Ovary (tissue), 3 donors: ENCODE measurements at regions not wholly inside any gene's neighbourhood (a gene's known extent, or its start where the extent isn't known, plus 50 kb on each side); places are given as distances from the start of the nearest gene placed in this dataset.

Experiments
- CTCF ChIP-seq, 3 donors: fragments of 450-650 bp in 2 of 3; fragments of 200-600 bp in 1 of 3; IDR thresholded peaks; one replicate each; pipeline versions ENCODE4 v1.5.1 to v1.8.0; 2016 to 2022; ENCODE audit warnings: antibody characterized with exemption in 3 of 3, mild to moderate bottlenecking in 1 of 3
- EP300 ChIP-seq: sonication (generic); formaldehyde crosslinking; IDR thresholded peaks from one replicate; pipeline ENCODE4 v1.6.1; 2017; ENCODE audit warnings: antibody characterized with exemption
- POLR2A ChIP-seq: fragments of 450-650 bp; IDR thresholded peaks from one replicate; pipeline ENCODE4 v1.6.1; 2017; ENCODE audit warnings: antibody characterized with exemption, mild to moderate bottlenecking, moderate library complexity
- donor health status: DM: no; HTN: no; CAD: no.

- no peak for TF ChIP-seq POLR2A
- TF ChIP-seq CTCF (IDR thresholded peaks at IDR 0.05) = no peak
- TF ChIP-seq EP300 = no peak
These were observed 644.1 kb upstream of the AGA start for GRCh38 chr4:178086320-178086719.
